GM12892 (cell line): ENCODE measurements at regions not wholly inside any gene's neighbourhood (a gene's known extent, or its start where the extent isn't known, plus 50 kb on each side); places are given as distances from the start of the nearest gene placed in this dataset.

Source experiments
- POLR2A ChIP-seq: IDR thresholded peaks from 2 replicates; pipeline ENCODE4 v1.6.1; 2011; ENCODE audit warnings: low read depth, low read length, control low read depth
- POLR2AphosphoS5 ChIP-seq: IDR thresholded peaks from 2 replicates; pipeline ENCODE4 v1.6.1; 2011; ENCODE audit warnings: low read depth, low read length, control low read depth

- TF ChIP-seq POLR2A (no peak), POLR2AphosphoS5 (no peak)
Observed at GRCh38 chr2:217520356-217521010, 482.3 kb downstream of the TNS1 start.
